Gastroesophageal sphincter (tissue), 4 donors: ENCODE measurements at regions not wholly inside any gene's neighbourhood (a gene's known extent, or its start where the extent isn't known, plus 50 kb on each side); places are given as distances from the start of the nearest gene placed in this dataset.

Source experiments
- ATAC-seq: fragments of 150-250 bp; one replicate; pipeline ENCODE4 v1.9.1; 2016; ENCODE audit warnings: mild to moderate bottlenecking, moderate library complexity
- H3K27ac ChIP-seq, 4 donors: fragments of 200-600 bp; sonication (generic) in 3 of 4; 1 replicate in 3 of 4; 2 replicates in 1 of 4; pipeline ENCODE4 v1.5.1; 2016 to 2019
- H3K27me3 ChIP-seq: fragments of 200-600 bp; sonication (generic); one replicate; pipeline ENCODE4 v1.5.1; 2019
- H3K36me3 ChIP-seq, 2 donors: fragments of 200-600 bp; sonication (generic); one replicate each; pipeline ENCODE4 v1.5.1; 2019; ENCODE audit warnings: control low read depth in 1 of 2
- H3K4me1 ChIP-seq, 3 donors: fragments of 200-600 bp; sonication (generic); 1 replicate in 2 of 3; 2 replicates in 1 of 3; pipeline ENCODE4 v1.5.1; 2016 to 2019; ENCODE audit warnings: control low read depth in 2 of 3
- H3K4me3 ChIP-seq, 2 donors: fragments of 200-600 bp; sonication (generic); one replicate each; pipeline ENCODE4 v1.5.1; 2019; ENCODE audit warnings: mild to moderate bottlenecking in 1 of 2, moderate library complexity in 1 of 2
- H3K9me3 ChIP-seq, 3 donors: fragments of 200-600 bp; sonication (generic); one replicate each; pipeline ENCODE4 v1.5.1; 2017 to 2019; ENCODE audit warnings: control low read depth in 2 of 3
- CTCF ChIP-seq, 4 experiments: fragments of 200-600 bp in 2 of 4; fragments of 450-650 bp in 2 of 4; sonication (generic) in 1 of 4; IDR thresholded peaks; one replicate each; pipeline ENCODE4 v1.5.1; 2017 to 2019; ENCODE audit warnings: antibody characterized with exemption in 4 of 4, mild to moderate bottlenecking in 2 of 4, moderate library complexity in 2 of 4
- EP300 ChIP-seq: sonication (generic); formaldehyde crosslinking; IDR thresholded peaks from one replicate; pipeline ENCODE4 v1.6.1; 2017; ENCODE audit warnings: antibody characterized with exemption, mild to moderate bottlenecking
- POLR2A ChIP-seq, 2 donors: fragments of 450-650 bp; IDR thresholded peaks; one replicate each; pipeline ENCODE4 v1.6.1; 2017; ENCODE audit warnings: antibody characterized with exemption in 2 of 2, mild to moderate bottlenecking in 2 of 2, moderate library complexity in 1 of 2
- POLR2AphosphoS5 ChIP-seq: sonication (generic); formaldehyde crosslinking; IDR thresholded peaks from one replicate; pipeline ENCODE4 v1.6.1; 2017; ENCODE audit warnings: antibody characterized with exemption
- WGBS, 2 donors: methylation state at CpG; one replicate each; pipeline ENCODE4 v1.1.5; 2018; ENCODE audit warnings: low coverage in 1 of 2; 5-methylcytosine and 5-hydroxymethylcytosine counted together

- Histone ChIP-seq H3K36me3 (no peaks in the 10 kb centered on the region), H3K27ac (no peak overlapping the region), H3K27me3 (no peaks in the 10 kb centered on the region), H3K4me3 (no peak overlapping the region), H3K4me1 (peaks cover 0 to 24% (median 10%) of the 10 kb centered on the region in 3 donors), H3K9me3 (no peaks in the 10 kb centered on the region)
- ATAC-seq: no peak
- 40 to 97% methylated on average over 1 to 7 of the region's 14 CpGs for WGBS, 2 donors
- TF ChIP-seq POLR2A (IDR thresholded peaks at IDR 0.05) (no peak), CTCF (IDR thresholded peaks at IDR 0.05) (no peak)
These were observed 99.6 kb downstream of the ZFP36L2 start for GRCh38 chr2:43126817-43127207.

- 69 to 100% methylated on average over 5 to 6 of the region's 12 CpGs for WGBS, 2 donors
- H3K27ac ChIP-seq: no peak overlapping the region
- TF ChIP-seq CTCF (IDR thresholded peaks at IDR 0.05) (no peak), POLR2A (IDR thresholded peaks at IDR 0.05) (no peak), POLR2AphosphoS5 (no peak), EP300 (no peak)
- no peaks in the 10 kb centered on the region for H3K27me3 ChIP-seq
- peaks cover 0 to 10% (median 2%) of the 10 kb centered on the region in 3 donors for H3K4me1 ChIP-seq
- H3K4me3 ChIP-seq: no peak overlapping the region
- no peaks in the 10 kb centered on the region for H3K9me3 ChIP-seq
- no peak for ATAC-seq
- H3K36me3 ChIP-seq: no peaks in the 10 kb centered on the region
These were observed 101.1 kb downstream of the ZFP36L2 start for GRCh38 chr2:43125090-43125998.

- Histone ChIP-seq H3K4me1 (peaks cover 0 to 4% (median 0%) of the 10 kb centered on the region in 3 donors), H3K4me3 (no peak overlapping the region), H3K36me3 (no peaks in the 10 kb centered on the region), H3K9me3 (peaks cover 0 to under 1% (median 0%) of the 10 kb centered on the region in 3 donors), H3K27me3 (no peaks in the 10 kb centered on the region), H3K27ac (no peak overlapping the region)
- 100% methylated on average over 2 to 6 of the region's 8 CpGs for WGBS, 2 donors
- no peak for ATAC-seq
- TF ChIP-seq EP300 (no peak), CTCF (IDR thresholded peaks at IDR 0.05) (no peak), POLR2AphosphoS5 (no peak), POLR2A (IDR thresholded peaks at IDR 0.05) (no peak)
These were observed 101.7 kb downstream of the ZFP36L2 start for GRCh38 chr2:43124687-43125057.

- Histone ChIP-seq H3K27ac (no peak overlapping the region), H3K9me3 (peaks cover 0 to 6% (median 0%) of the 10 kb centered on the region in 3 donors), H3K27me3 (no peaks in the 10 kb centered on the region), H3K36me3 (no peaks in the 10 kb centered on the region), H3K4me3 (no peak overlapping the region), H3K4me1 (no peaks in the 10 kb centered on the region)
- ATAC-seq: no peak
- TF ChIP-seq CTCF (IDR thresholded peaks at IDR 0.05) (no peak), EP300 (no peak), POLR2A (IDR thresholded peaks at IDR 0.05) (no peak), POLR2AphosphoS5 (no peak)
- 75 to 80% methylated on average over 1 to 8 of the region's 9 CpGs for WGBS, 2 donors
These were observed 102.3 kb downstream of the ZFP36L2 start for GRCh38 chr2:43123981-43124686.
